H1 (cell line): ENCODE measurements at regions not wholly inside any gene's neighbourhood (a gene's known extent, or its start where the extent isn't known, plus 50 kb on each side); places are given as distances from the start of the nearest gene placed in this dataset.
A peak's percentile ranks its signal among the peaks of the same experiment; 100 is the strongest.
"Not testable (repeated sequence)": the region's sequence is repeated elsewhere in the genome, so short reads cannot be mapped to it uniquely, and the experiment has no call there.

ENCODE experiments used
- CTCF ChIA-PET: fragments of 300-600 bp; sonication (Branson Sonifier 250); formaldehyde crosslinking; loops from one replicate; lab custom pipeline; 2021; ENCODE audit not compliant: partially characterized antibody; lab: Charles Lee
- POLR2A ChIA-PET: fragments of 300-600 bp; sonication (Branson Sonifier 250); formaldehyde crosslinking; loops from one replicate; lab custom pipeline; 2021; ENCODE audit warnings: inconsistent platforms; ENCODE audit not compliant: partially characterized antibody; lab: Charles Lee
- DNase-seq, 2 experiments: peaks; one replicate each; pipeline versions ENCODE4 v3.0.0 to v3.0.0-alpha.2; 2010 to 2022; ENCODE audit warnings: low spot score in 2 of 2, low read depth in 1 of 2, mixed read lengths in 1 of 2
- FAIRE-seq: peaks from 2 replicates; lab custom pipeline; 2011; peaks lifted over from hg19 to GRCh38; lab: Jason Lieb, UNC
- H2AFZ ChIP-seq: 2 replicates; pipeline ENCODE4 v1.8.1; 2012; ENCODE audit warnings: low read length, inconsistent platforms
- H2AK5ac ChIP-seq: 2 replicates; pipeline ENCODE4 v1.6.1; 2013; ENCODE audit warnings: low read depth, low read length
- H2BK120ac ChIP-seq: replicated peaks from 2 replicates; pipeline ENCODE3; 2013; ENCODE audit warnings: low read depth, low read length, inconsistent platforms
- H2BK12ac ChIP-seq: 2 replicates; pipeline ENCODE4 v1.6.1; 2013; ENCODE audit warnings: low read depth, low read length
- H2BK15ac ChIP-seq: 2 replicates; pipeline ENCODE4 v1.6.1; 2013; ENCODE audit warnings: low read length
- H2BK20ac ChIP-seq: 2 replicates; pipeline ENCODE4 v1.6.1; 2013; ENCODE audit warnings: low read length
- H2BK5ac ChIP-seq: 2 replicates; pipeline ENCODE4 v1.6.1; 2013; ENCODE audit warnings: low read depth, low read length
- H3K14ac ChIP-seq: 2 replicates; pipeline ENCODE4 v1.6.1; 2013; ENCODE audit warnings: inconsistent platforms; ENCODE audit not compliant: insufficient read length
- H3K18ac ChIP-seq: 2 replicates; pipeline ENCODE4 v1.6.1; 2013; ENCODE audit warnings: low read length; ENCODE audit errors: extremely low read depth
- H3K23ac ChIP-seq: 2 replicates; pipeline ENCODE4 v1.6.1; 2013; ENCODE audit warnings: inconsistent platforms; ENCODE audit not compliant: insufficient read length
- H3K23me2 ChIP-seq: 2 replicates; pipeline ENCODE4 v1.6.1; 2013; ENCODE audit warnings: low read depth, low read length
- H3K27ac ChIP-seq: 2 replicates; pipeline ENCODE4 v1.6.1; 2011; ENCODE audit warnings: low read depth, low read length, inconsistent platforms
- H3K27me3 ChIP-seq, 4 experiments: replicated peaks in 1 of 4; 1 replicate in 1 of 4; 2 replicates in 3 of 4; pipeline versions ENCODE4 v1.6.1 to v1.8.1; 2011 to 2013; ENCODE audit warnings: low read length in 3 of 4, mild to moderate bottlenecking in 3 of 4, inconsistent platforms in 2 of 4, mixed read lengths in 2 of 4, moderate library complexity in 1 of 4; ENCODE audit not compliant: control insufficient read depth in 3 of 4, insufficient read depth in 3 of 4; ENCODE audit errors: extremely low read depth in 1 of 4
- H3K36me3 ChIP-seq, 4 experiments: 2 replicates each; pipeline versions ENCODE4 v1.6.1 to v1.8.1; 2011 to 2013; ENCODE audit warnings: mild to moderate bottlenecking in 4 of 4, low read length in 3 of 4, moderate library complexity in 2 of 4, control low read depth in 1 of 4, inconsistent platforms in 1 of 4; ENCODE audit not compliant: insufficient read depth in 4 of 4, control insufficient read depth in 2 of 4
- H3K4ac ChIP-seq: replicated peaks from 2 replicates; pipeline ENCODE3; 2013; ENCODE audit warnings: low read length, low read depth, mixed read lengths, inconsistent platforms; ENCODE audit not compliant: insufficient read length
- H3K4me1 ChIP-seq, 4 experiments: replicated peaks in 1 of 4; 1 replicate in 1 of 4; 2 replicates in 3 of 4; pipeline versions ENCODE4 v1.6.1 to v1.8.1; 2011 to 2013; ENCODE audit warnings: low read length in 3 of 4, inconsistent platforms in 2 of 4, mixed read lengths in 1 of 4; ENCODE audit not compliant: insufficient read depth in 4 of 4, control insufficient read depth in 3 of 4
- H3K4me2 ChIP-seq, 2 experiments: 2 replicates each; pipeline versions ENCODE4 v1.6.1 to v1.8.1; 2011 to 2013; ENCODE audit warnings: low read depth in 2 of 2, low read length in 2 of 2, control low read depth in 1 of 2, inconsistent platforms in 1 of 2, mild to moderate bottlenecking in 1 of 2; ENCODE audit not compliant: insufficient read depth in 1 of 2
- H3K4me3 ChIP-seq, 4 experiments: fragments of 200-600, 300-600 bp in 1 of 4; sonication (generic), shearing (Covaris generic), sonication (Bioruptor Twin) in 1 of 4; 2 replicates each; pipeline versions ENCODE4 v1.5.1 to v1.8.1; 2011 to 2016; ENCODE audit warnings: low read length in 4 of 4, low read depth in 3 of 4, control low read depth in 2 of 4, inconsistent platforms in 2 of 4, mild to moderate bottlenecking in 2 of 4, mixed read lengths in 1 of 4, moderate library complexity in 1 of 4; ENCODE audit not compliant: insufficient read depth in 2 of 4; ENCODE audit errors: extremely low read depth in 1 of 4
- H3K56ac ChIP-seq: replicated peaks from 2 replicates; pipeline ENCODE3; 2013; ENCODE audit warnings: low read depth, mild to moderate bottlenecking, mixed read lengths, low read length, inconsistent platforms; ENCODE audit not compliant: insufficient read length
- H3K79me1 ChIP-seq: 2 replicates; pipeline ENCODE4 v1.6.1; 2013; ENCODE audit warnings: low read depth, low read length, control low read depth
- H3K79me2 ChIP-seq, 2 experiments: 2 replicates each; pipeline versions ENCODE4 v1.6.1 to v1.8.1; 2012 to 2013; ENCODE audit warnings: low read length in 2 of 2, mild to moderate bottlenecking in 2 of 2, inconsistent platforms in 1 of 2; ENCODE audit not compliant: insufficient read depth in 2 of 2, control insufficient read depth in 1 of 2
- H3K9ac ChIP-seq, 4 experiments: replicated peaks in 1 of 4; 1 replicate in 1 of 4; 2 replicates in 3 of 4; pipeline versions ENCODE4 v1.6.1 to v1.8.1; 2011 to 2013; ENCODE audit warnings: low read depth in 3 of 4, low read length in 3 of 4, control low read depth in 2 of 4, mild to moderate bottlenecking in 2 of 4, moderate library complexity in 2 of 4, inconsistent platforms in 1 of 4; ENCODE audit errors: extremely low read depth in 1 of 4
- H3K9me3 ChIP-seq, 2 experiments: 2 replicates each; pipeline versions ENCODE4 v1.6.1 to v1.8.1; 2012 to 2013; ENCODE audit warnings: mild to moderate bottlenecking in 2 of 2, moderate library complexity in 2 of 2, control low read depth in 1 of 2, inconsistent platforms in 1 of 2, low read depth in 1 of 2, low read length in 1 of 2, mixed read lengths in 1 of 2; ENCODE audit not compliant: insufficient read depth in 2 of 2
- H4K20me1 ChIP-seq, 2 experiments: replicated peaks in 1 of 2; 2 replicates each; pipeline versions ENCODE3 to v1.8.1; 2011 to 2013; ENCODE audit warnings: inconsistent platforms in 2 of 2, low read length in 2 of 2, mild to moderate bottlenecking in 1 of 2; ENCODE audit not compliant: insufficient read depth in 2 of 2, control insufficient read depth in 1 of 2
- H4K5ac ChIP-seq: 2 replicates; pipeline ENCODE4 v1.6.1; 2013; ENCODE audit warnings: low read length, low read depth, mixed read lengths, inconsistent platforms; ENCODE audit not compliant: insufficient read length
- H4K8ac ChIP-seq: 2 replicates; pipeline ENCODE4 v1.8.0; 2013; ENCODE audit warnings: mild to moderate bottlenecking, moderate library complexity, low read length, inconsistent platforms; ENCODE audit not compliant: insufficient read depth; ENCODE audit errors: extremely low read depth
- H4K91ac ChIP-seq: replicated peaks from 2 replicates; pipeline ENCODE3; 2013; ENCODE audit warnings: low read length, mixed read lengths, inconsistent platforms; ENCODE audit not compliant: insufficient read length
- WGBS, 2 experiments: shearing (Covaris generic) in 1 of 2; methylation state at CpG; one replicate each; pipeline versions ENCODE4 v1.1.6 to v1.1.7; 2013 to 2015; ENCODE audit warnings: low lambda C conversion rate in 2 of 2, mixed read lengths in 2 of 2, inconsistent platforms in 1 of 2, low coverage in 1 of 2, missing lambda C conversion rate in 1 of 2; ENCODE audit not compliant: insufficient replicate concordance in 2 of 2, insufficient coverage in 1 of 2, insufficient read length in 1 of 2; ENCODE audit errors: extremely low coverage in 1 of 2, missing lambda C conversion rate in 1 of 2; 5-methylcytosine and 5-hydroxymethylcytosine counted together

DNA sequence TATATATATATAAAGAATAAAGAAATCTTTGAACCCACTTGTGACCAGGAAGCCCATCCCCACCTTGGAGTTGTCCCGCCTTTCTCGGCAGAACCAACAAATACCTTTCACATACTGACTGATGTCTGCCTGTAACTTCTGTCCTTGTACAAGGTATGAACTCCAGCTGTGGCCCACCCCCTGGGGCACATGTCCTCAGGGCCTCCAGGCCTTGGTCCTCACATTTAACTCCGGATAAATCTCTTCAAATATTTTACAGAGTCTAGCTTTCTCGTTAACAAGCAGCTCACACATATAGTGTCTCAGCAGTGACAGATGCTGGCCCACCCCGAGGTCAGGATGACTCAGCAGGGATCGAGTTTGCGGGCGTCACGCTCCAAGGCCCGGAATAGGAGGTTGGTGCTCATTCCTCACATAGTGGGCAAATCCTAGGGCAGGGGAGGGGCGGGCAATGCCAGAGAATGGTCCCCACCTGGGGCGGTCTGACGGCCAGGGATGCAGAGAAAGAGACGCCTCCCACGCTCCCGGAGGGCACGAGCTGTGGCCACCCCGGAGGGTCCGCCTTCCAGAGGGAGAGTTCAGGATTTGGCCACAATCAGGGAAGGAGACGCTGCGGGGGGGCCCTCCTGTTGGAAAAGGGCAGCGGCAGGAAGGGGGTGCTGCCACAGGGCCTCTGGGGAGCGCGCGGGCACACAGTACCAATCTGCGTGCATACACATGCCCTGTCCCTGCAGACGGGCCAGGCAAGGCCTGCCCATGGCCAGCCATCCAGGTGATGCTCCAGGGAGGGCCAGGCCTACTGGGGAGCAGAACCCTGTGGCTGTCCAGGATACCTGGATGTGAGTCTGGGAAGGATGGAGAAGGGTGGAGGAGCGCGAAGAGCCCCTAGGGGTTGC, 87.8 kb upstream of the METTL9 start:
- H2BK20ac ChIP-seq, CTCF ChIA-PET, H3K79me1 ChIP-seq, H3K9me3 ChIP-seq, H4K8ac ChIP-seq, H2BK120ac ChIP-seq, H3K9ac ChIP-seq, H3K56ac ChIP-seq, H2BK5ac ChIP-seq, H3K23me2 ChIP-seq, H3K4me2 ChIP-seq, H3K27me3 ChIP-seq, H3K4ac ChIP-seq, H3K4me1 ChIP-seq, FAIRE-seq, H4K91ac ChIP-seq, H4K5ac ChIP-seq, H3K14ac ChIP-seq, H3K4me3 ChIP-seq, H2AFZ ChIP-seq, H2BK15ac ChIP-seq, H2BK12ac ChIP-seq, H3K23ac ChIP-seq, H3K27ac ChIP-seq, H3K18ac ChIP-seq, H2AK5ac ChIP-seq: not testable (repeated sequence)
- peaks cover 34 to 96% of the 10 kb centered on the region in 2 experiments for H3K79me2 ChIP-seq
- DNase-seq: peak in 1 of 2 experiments; percentile 52
- peaks cover 0 to 12% (median 0%) of the 10 kb centered on the region in 4 experiments; a peak in 2 of 8 replicates for H3K36me3 ChIP-seq
- POLR2A ChIA-PET: interaction anchor here (2.6 kb wide), 1 partner anchor 8 kb away, joined by 11 read pairs; no protein-coding TSS in a partner anchor
- 85% methylated on average over 26 of the region's 29 CpGs; no CpG with 5 or more reads in 1 of the 2 experiments for WGBS, 2 experiments
- H4K20me1 ChIP-seq: peaks cover 10 to 21% of the 10 kb centered on the region in 2 experiments
